HL-60 (cell line): ENCODE measurements at regions not wholly inside any gene's neighbourhood (a gene's known extent, or its start where the extent isn't known, plus 50 kb on each side); places are given as distances from the start of the nearest gene placed in this dataset.

Source experiments
- CTCF ChIP-seq: IDR thresholded peaks from one replicate; pipeline ENCODE4 v1.5.1; 2011; ENCODE audit warnings: low read length, control low read depth, inconsistent platforms; ENCODE audit not compliant: insufficient read depth
- GABPA ChIP-seq: IDR thresholded peaks from 2 replicates; pipeline ENCODE4 v1.6.1; 2012; ENCODE audit warnings: low read depth
- POLR2AphosphoS5 ChIP-seq: IDR thresholded peaks from 2 replicates; pipeline ENCODE4 v1.6.1; 2012; ENCODE audit warnings: low read depth
- SPI1 ChIP-seq: IDR thresholded peaks from 2 replicates; pipeline ENCODE4 v1.6.1; 2012; ENCODE audit warnings: low read depth, mild to moderate bottlenecking, borderline replicate concordance
- TF ChIP-seq, protein P1 (sequence below): IDR thresholded peaks from 2 replicates; pipeline ENCODE4 v1.6.1; 2012; ENCODE audit warnings: low read depth; ENCODE audit not compliant: insufficient replicate concordance

GRCh38 chr6:41430875-41431274 is 95.5 kb downstream of the NCR2 start:
- TF ChIP-seq CTCF = no peak
- no peak for TF ChIP-seq POLR2AphosphoS5
- no peak for TF ChIP-seq SPI1
- TF ChIP-seq, protein P1, sequence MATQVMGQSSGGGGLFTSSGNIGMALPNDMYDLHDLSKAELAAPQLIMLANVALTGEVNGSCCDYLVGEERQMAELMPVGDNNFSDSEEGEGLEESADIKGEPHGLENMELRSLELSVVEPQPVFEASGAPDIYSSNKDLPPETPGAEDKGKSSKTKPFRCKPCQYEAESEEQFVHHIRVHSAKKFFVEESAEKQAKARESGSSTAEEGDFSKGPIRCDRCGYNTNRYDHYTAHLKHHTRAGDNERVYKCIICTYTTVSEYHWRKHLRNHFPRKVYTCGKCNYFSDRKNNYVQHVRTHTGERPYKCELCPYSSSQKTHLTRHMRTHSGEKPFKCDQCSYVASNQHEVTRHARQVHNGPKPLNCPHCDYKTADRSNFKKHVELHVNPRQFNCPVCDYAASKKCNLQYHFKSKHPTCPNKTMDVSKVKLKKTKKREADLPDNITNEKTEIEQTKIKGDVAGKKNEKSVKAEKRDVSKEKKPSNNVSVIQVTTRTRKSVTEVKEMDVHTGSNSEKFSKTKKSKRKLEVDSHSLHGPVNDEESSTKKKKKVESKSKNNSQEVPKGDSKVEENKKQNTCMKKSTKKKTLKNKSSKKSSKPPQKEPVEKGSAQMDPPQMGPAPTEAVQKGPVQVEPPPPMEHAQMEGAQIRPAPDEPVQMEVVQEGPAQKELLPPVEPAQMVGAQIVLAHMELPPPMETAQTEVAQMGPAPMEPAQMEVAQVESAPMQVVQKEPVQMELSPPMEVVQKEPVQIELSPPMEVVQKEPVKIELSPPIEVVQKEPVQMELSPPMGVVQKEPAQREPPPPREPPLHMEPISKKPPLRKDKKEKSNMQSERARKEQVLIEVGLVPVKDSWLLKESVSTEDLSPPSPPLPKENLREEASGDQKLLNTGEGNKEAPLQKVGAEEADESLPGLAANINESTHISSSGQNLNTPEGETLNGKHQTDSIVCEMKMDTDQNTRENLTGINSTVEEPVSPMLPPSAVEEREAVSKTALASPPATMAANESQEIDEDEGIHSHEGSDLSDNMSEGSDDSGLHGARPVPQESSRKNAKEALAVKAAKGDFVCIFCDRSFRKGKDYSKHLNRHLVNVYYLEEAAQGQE = no peak
- TF ChIP-seq GABPA = no peak
